H1 (cell line): ENCODE measurements at regions not wholly inside any gene's neighbourhood (a gene's known extent, or its start where the extent isn't known, plus 50 kb on each side); places are given as distances from the start of the nearest gene placed in this dataset.

Experiments
- CTCF ChIA-PET: fragments of 300-600 bp; sonication (Branson Sonifier 250); formaldehyde crosslinking; loops from one replicate; lab custom pipeline; 2021; ENCODE audit not compliant: partially characterized antibody; lab: Charles Lee
- POLR2A ChIA-PET: fragments of 300-600 bp; sonication (Branson Sonifier 250); formaldehyde crosslinking; loops from one replicate; lab custom pipeline; 2021; ENCODE audit warnings: inconsistent platforms; ENCODE audit not compliant: partially characterized antibody; lab: Charles Lee
- DNase-seq, 2 experiments: peaks; one replicate each; pipeline versions ENCODE4 v3.0.0 to v3.0.0-alpha.2; 2010 to 2022; ENCODE audit warnings: low spot score in 2 of 2, low read depth in 1 of 2, mixed read lengths in 1 of 2
- FAIRE-seq: peaks from 2 replicates; lab custom pipeline; 2011; peaks lifted over from hg19 to GRCh38; lab: Jason Lieb, UNC
- H2AFZ ChIP-seq: 2 replicates; pipeline ENCODE4 v1.8.1; 2012; ENCODE audit warnings: low read length, inconsistent platforms
- H2AK5ac ChIP-seq: 2 replicates; pipeline ENCODE4 v1.6.1; 2013; ENCODE audit warnings: low read depth, low read length
- H2BK120ac ChIP-seq: replicated peaks from 2 replicates; pipeline ENCODE3; 2013; ENCODE audit warnings: low read depth, low read length, inconsistent platforms
- H2BK12ac ChIP-seq: 2 replicates; pipeline ENCODE4 v1.6.1; 2013; ENCODE audit warnings: low read depth, low read length
- H2BK15ac ChIP-seq: 2 replicates; pipeline ENCODE4 v1.6.1; 2013; ENCODE audit warnings: low read length
- H2BK20ac ChIP-seq: 2 replicates; pipeline ENCODE4 v1.6.1; 2013; ENCODE audit warnings: low read length
- H2BK5ac ChIP-seq: 2 replicates; pipeline ENCODE4 v1.6.1; 2013; ENCODE audit warnings: low read depth, low read length
- H3K14ac ChIP-seq: 2 replicates; pipeline ENCODE4 v1.6.1; 2013; ENCODE audit warnings: inconsistent platforms; ENCODE audit not compliant: insufficient read length
- H3K18ac ChIP-seq: 2 replicates; pipeline ENCODE4 v1.6.1; 2013; ENCODE audit warnings: low read length; ENCODE audit errors: extremely low read depth
- H3K23ac ChIP-seq: 2 replicates; pipeline ENCODE4 v1.6.1; 2013; ENCODE audit warnings: inconsistent platforms; ENCODE audit not compliant: insufficient read length
- H3K23me2 ChIP-seq: 2 replicates; pipeline ENCODE4 v1.6.1; 2013; ENCODE audit warnings: low read depth, low read length
- H3K27ac ChIP-seq: 2 replicates; pipeline ENCODE4 v1.6.1; 2011; ENCODE audit warnings: low read depth, low read length, inconsistent platforms
- H3K27me3 ChIP-seq, 4 experiments: replicated peaks in 1 of 4; 1 replicate in 1 of 4; 2 replicates in 3 of 4; pipeline versions ENCODE4 v1.6.1 to v1.8.1; 2011 to 2013; ENCODE audit warnings: low read length in 3 of 4, mild to moderate bottlenecking in 3 of 4, inconsistent platforms in 2 of 4, mixed read lengths in 2 of 4, moderate library complexity in 1 of 4; ENCODE audit not compliant: control insufficient read depth in 3 of 4, insufficient read depth in 3 of 4; ENCODE audit errors: extremely low read depth in 1 of 4
- H3K36me3 ChIP-seq, 4 experiments: 2 replicates each; pipeline versions ENCODE4 v1.6.1 to v1.8.1; 2011 to 2013; ENCODE audit warnings: mild to moderate bottlenecking in 4 of 4, low read length in 3 of 4, moderate library complexity in 2 of 4, control low read depth in 1 of 4, inconsistent platforms in 1 of 4; ENCODE audit not compliant: insufficient read depth in 4 of 4, control insufficient read depth in 2 of 4
- H3K4ac ChIP-seq: replicated peaks from 2 replicates; pipeline ENCODE3; 2013; ENCODE audit warnings: low read length, low read depth, mixed read lengths, inconsistent platforms; ENCODE audit not compliant: insufficient read length
- H3K4me1 ChIP-seq, 4 experiments: replicated peaks in 1 of 4; 1 replicate in 1 of 4; 2 replicates in 3 of 4; pipeline versions ENCODE4 v1.6.1 to v1.8.1; 2011 to 2013; ENCODE audit warnings: low read length in 3 of 4, inconsistent platforms in 2 of 4, mixed read lengths in 1 of 4; ENCODE audit not compliant: insufficient read depth in 4 of 4, control insufficient read depth in 3 of 4
- H3K4me2 ChIP-seq, 2 experiments: 2 replicates each; pipeline versions ENCODE4 v1.6.1 to v1.8.1; 2011 to 2013; ENCODE audit warnings: low read depth in 2 of 2, low read length in 2 of 2, control low read depth in 1 of 2, inconsistent platforms in 1 of 2, mild to moderate bottlenecking in 1 of 2; ENCODE audit not compliant: insufficient read depth in 1 of 2
- H3K4me3 ChIP-seq, 4 experiments: fragments of 200-600, 300-600 bp in 1 of 4; sonication (generic), shearing (Covaris generic), sonication (Bioruptor Twin) in 1 of 4; 2 replicates each; pipeline versions ENCODE4 v1.5.1 to v1.8.1; 2011 to 2016; ENCODE audit warnings: low read length in 4 of 4, low read depth in 3 of 4, control low read depth in 2 of 4, inconsistent platforms in 2 of 4, mild to moderate bottlenecking in 2 of 4, mixed read lengths in 1 of 4, moderate library complexity in 1 of 4; ENCODE audit not compliant: insufficient read depth in 2 of 4; ENCODE audit errors: extremely low read depth in 1 of 4
- H3K56ac ChIP-seq: replicated peaks from 2 replicates; pipeline ENCODE3; 2013; ENCODE audit warnings: low read depth, mild to moderate bottlenecking, mixed read lengths, low read length, inconsistent platforms; ENCODE audit not compliant: insufficient read length
- H3K79me1 ChIP-seq: 2 replicates; pipeline ENCODE4 v1.6.1; 2013; ENCODE audit warnings: low read depth, low read length, control low read depth
- H3K79me2 ChIP-seq, 2 experiments: 2 replicates each; pipeline versions ENCODE4 v1.6.1 to v1.8.1; 2012 to 2013; ENCODE audit warnings: low read length in 2 of 2, mild to moderate bottlenecking in 2 of 2, inconsistent platforms in 1 of 2; ENCODE audit not compliant: insufficient read depth in 2 of 2, control insufficient read depth in 1 of 2
- H3K9ac ChIP-seq, 4 experiments: replicated peaks in 1 of 4; 1 replicate in 1 of 4; 2 replicates in 3 of 4; pipeline versions ENCODE4 v1.6.1 to v1.8.1; 2011 to 2013; ENCODE audit warnings: low read depth in 3 of 4, low read length in 3 of 4, control low read depth in 2 of 4, mild to moderate bottlenecking in 2 of 4, moderate library complexity in 2 of 4, inconsistent platforms in 1 of 4; ENCODE audit errors: extremely low read depth in 1 of 4
- H3K9me3 ChIP-seq, 2 experiments: 2 replicates each; pipeline versions ENCODE4 v1.6.1 to v1.8.1; 2012 to 2013; ENCODE audit warnings: mild to moderate bottlenecking in 2 of 2, moderate library complexity in 2 of 2, control low read depth in 1 of 2, inconsistent platforms in 1 of 2, low read depth in 1 of 2, low read length in 1 of 2, mixed read lengths in 1 of 2; ENCODE audit not compliant: insufficient read depth in 2 of 2
- H4K20me1 ChIP-seq, 2 experiments: replicated peaks in 1 of 2; 2 replicates each; pipeline versions ENCODE3 to v1.8.1; 2011 to 2013; ENCODE audit warnings: inconsistent platforms in 2 of 2, low read length in 2 of 2, mild to moderate bottlenecking in 1 of 2; ENCODE audit not compliant: insufficient read depth in 2 of 2, control insufficient read depth in 1 of 2
- H4K5ac ChIP-seq: 2 replicates; pipeline ENCODE4 v1.6.1; 2013; ENCODE audit warnings: low read length, low read depth, mixed read lengths, inconsistent platforms; ENCODE audit not compliant: insufficient read length
- H4K8ac ChIP-seq: 2 replicates; pipeline ENCODE4 v1.8.0; 2013; ENCODE audit warnings: mild to moderate bottlenecking, moderate library complexity, low read length, inconsistent platforms; ENCODE audit not compliant: insufficient read depth; ENCODE audit errors: extremely low read depth
- H4K91ac ChIP-seq: replicated peaks from 2 replicates; pipeline ENCODE3; 2013; ENCODE audit warnings: low read length, mixed read lengths, inconsistent platforms; ENCODE audit not compliant: insufficient read length
- BACH1 ChIP-seq: IDR thresholded peaks from 2 replicates; pipeline ENCODE4 v1.6.1; 2012; ENCODE audit warnings: low read length, improper control_type of control experiment
- CTBP2 ChIP-seq: IDR thresholded peaks from 2 replicates; pipeline ENCODE4 v1.7.0; 2011; ENCODE audit warnings: borderline replicate concordance, mild to moderate bottlenecking, moderate library complexity, mixed read lengths, low read length; ENCODE audit not compliant: insufficient read depth, insufficient read length
- JUND ChIP-seq: IDR thresholded peaks from 2 replicates; pipeline ENCODE4 v1.6.1; 2011; ENCODE audit warnings: mild to moderate bottlenecking, improper control_type of control experiment, low read length
- KDM4A ChIP-seq: IDR thresholded peaks from one replicate; pipeline ENCODE4 v1.7.1; 2012; ENCODE audit warnings: low read depth, mild to moderate bottlenecking, moderate library complexity, low read length, inconsistent platforms; ENCODE audit not compliant: severe bottlenecking
- NANOG ChIP-seq: IDR thresholded peaks from 2 replicates; pipeline ENCODE4 v1.6.1; 2011; ENCODE audit warnings: low read length, low read depth, mild to moderate bottlenecking, inconsistent platforms; ENCODE audit not compliant: insufficient read depth, poor library complexity, severe bottlenecking
- NRF1 ChIP-seq: IDR thresholded peaks from 2 replicates; pipeline ENCODE4 v1.6.1; 2011; ENCODE audit warnings: mild to moderate bottlenecking, low read depth, low read length, improper control_type of control experiment
- POLR2AphosphoS5 ChIP-seq: IDR thresholded peaks from 2 replicates; pipeline ENCODE4 v1.6.1; 2011; ENCODE audit warnings: low read depth, low read length
- SIN3A ChIP-seq, 2 experiments: IDR thresholded peaks in 1 of 2; conservative IDR thresholded peaks in 1 of 2; 2 replicates each; pipeline ENCODE4 v1.6.1; 2011 to 2012; ENCODE audit warnings: low read length in 2 of 2, improper control_type of control experiment in 1 of 2, low read depth in 1 of 2, mild to moderate bottlenecking in 1 of 2
- SIX5 ChIP-seq: IDR thresholded peaks from 2 replicates; pipeline ENCODE4 v1.6.1; 2011; ENCODE audit warnings: mild to moderate bottlenecking, low read depth, low read length
- TEAD4 ChIP-seq: IDR thresholded peaks from 2 replicates; pipeline ENCODE4 v1.6.1; 2012; ENCODE audit warnings: low read depth, low read length, inconsistent platforms, mixed read lengths
- ZNF274 ChIP-seq: IDR thresholded peaks from 2 replicates; pipeline ENCODE4 v1.7.0; 2012; ENCODE audit warnings: low read length, borderline replicate concordance; ENCODE audit errors: extremely low read depth
- WGBS, 2 experiments: shearing (Covaris generic) in 1 of 2; methylation state at CpG; one replicate each; pipeline versions ENCODE4 v1.1.6 to v1.1.7; 2013 to 2015; ENCODE audit warnings: low lambda C conversion rate in 2 of 2, mixed read lengths in 2 of 2, inconsistent platforms in 1 of 2, low coverage in 1 of 2, missing lambda C conversion rate in 1 of 2; ENCODE audit not compliant: insufficient replicate concordance in 2 of 2, insufficient coverage in 1 of 2, insufficient read length in 1 of 2; ENCODE audit errors: extremely low coverage in 1 of 2, missing lambda C conversion rate in 1 of 2; 5-methylcytosine and 5-hydroxymethylcytosine counted together

GRCh38 chr12:91636721-91637120, 454.1 kb upstream of the DCN start:
- 88% methylated on average over 4 of the region's 4 CpGs; no CpG with 5 or more reads in 1 of the 2 experiments for WGBS, 2 experiments
- Histone ChIP-seq H3K4me2 (no peak overlapping the region), H2BK120ac (no peak overlapping the region), H3K14ac (no peak overlapping the region), H3K4ac (no peak overlapping the region), H4K5ac (no peak overlapping the region), H2AFZ (no peak overlapping the region), H3K27me3 (no peaks in the 10 kb centered on the region), H2BK15ac (no peak overlapping the region), H2AK5ac (no peak overlapping the region), H3K9me3 (peaks cover 0 to 8% of the 10 kb centered on the region in 2 experiments; a peak in 1 of 4 replicates), H4K20me1 (no peaks in the 10 kb centered on the region), H3K9ac (no peak overlapping the region), H3K36me3 (peaks cover 0 to 4% (median 0%) of the 10 kb centered on the region in 4 experiments; a peak in 1 of 8 replicates), H2BK12ac (no peak overlapping the region), H3K27ac (no peak overlapping the region), H3K4me1 (no peaks in the 10 kb centered on the region), H3K79me1 (no peaks in the 10 kb centered on the region), H3K56ac (no peak overlapping the region), H2BK20ac (no peak overlapping the region), H2BK5ac (no peak overlapping the region), H3K79me2 (no peaks in the 10 kb centered on the region), H3K18ac (no peak overlapping the region), H3K4me3 (no peak overlapping the region), H3K23ac (no peak overlapping the region), H3K23me2 (no peaks in the 10 kb centered on the region; the same call in 1 of the 2 replicates), H4K91ac (no peak overlapping the region), H4K8ac (no peak overlapping the region)
- FAIRE-seq (no peak), DNase-seq (no peak)
- ChIA-PET CTCF (no interaction called here), POLR2A (no interaction called here)
- TF ChIP-seq NANOG (no peak), BACH1 (no peak), POLR2AphosphoS5 (no peak), TEAD4 (no peak), CTBP2 (no peak), KDM4A (no peak), SIN3A (conservative IDR thresholded peaks at IDR 0.05 in 1 of 2, IDR thresholded peaks at IDR 0.05 in 1 of 2; ENCODE audit: low read depth in 1 of 2, low read length in 2 of 2) (no peak), JUND (no peak), SIX5 (no peak), NRF1 (no peak), ZNF274 (no peak)
